Fibroblast of gingiva (primary cell): ENCODE measurements at regions not wholly inside any gene's neighbourhood (a gene's known extent, or its start where the extent isn't known, plus 50 kb on each side); places are given as distances from the start of the nearest gene placed in this dataset.

ENCODE experiments used
- DNase-seq: peaks from one replicate; pipeline ENCODE4 v3.0.0-alpha.2; 2011; ENCODE audit warnings: low read depth

- DNase-seq: no peak
Measured at GRCh38 chr11:93075782-93076181, 106.3 kb downstream of the MTNR1B start.

GRCh38 chr11:93080146-93080759 lies 110.8 kb downstream of the MTNR1B start:
- DNase-seq: no peak

GRCh38 chr11:93081694-93082093 lies 112.2 kb downstream of the MTNR1B start:
- DNase-seq: no peak

- no peak for DNase-seq
Measured at GRCh38 chr11:93082900-93083299, 113.4 kb downstream of the MTNR1B start.

GRCh38 chr11:93084727-93085505 lies 112.9 kb downstream of the SLC36A4 start:
- no peak for DNase-seq

GRCh38 chr11:93089474-93090102 lies 108.2 kb downstream of the SLC36A4 start:
- peak; percentile 50 for DNase-seq
